ENCODE measurements at regions not wholly inside any gene's neighbourhood (a gene's known extent, or its start where the extent isn't known, plus 50 kb on each side); places are given as distances from the start of the nearest gene placed in this dataset.

GRCh38 chr11:95364324-95365295 is 133.6 kb upstream of the SESN3 start:
- no peak for TF ChIP-seq CTCF (IDR thresholded peaks at IDR 0.05; ENCODE audit: low read length, missing control alignments)
- peak; percentile 34 for DNase-seq (ENCODE audit: low read depth)
- H3K4me3 ChIP-seq (replicated peaks; ENCODE audit: low read depth, low read length): no peak overlapping the region

- no peak overlapping the region for H3K4me3 ChIP-seq (replicated peaks; ENCODE audit: low read depth, low read length)
- no peak for DNase-seq (ENCODE audit: low read depth)
- TF ChIP-seq CTCF (IDR thresholded peaks at IDR 0.05; ENCODE audit: low read length, missing control alignments): no peak
These were observed 132.7 kb upstream of the SESN3 start for GRCh38 chr11:95363708-95364107.

- no peak overlapping the region for H3K4me3 ChIP-seq (replicated peaks; ENCODE audit: low read depth, low read length)
- no peak for TF ChIP-seq CTCF (IDR thresholded peaks at IDR 0.05; ENCODE audit: low read length, missing control alignments)
- DNase-seq (ENCODE audit: low read depth): no peak
These were observed 132.2 kb upstream of the SESN3 start for GRCh38 chr11:95363164-95363563.

- no peak overlapping the region for H3K4me3 ChIP-seq (replicated peaks; ENCODE audit: low read depth, low read length)
- DNase-seq (ENCODE audit: low read depth): no peak
- no peak for TF ChIP-seq CTCF (IDR thresholded peaks at IDR 0.05; ENCODE audit: low read length, missing control alignments)
These were observed 130.2 kb upstream of the SESN3 start for GRCh38 chr11:95361180-95361579.

GRCh38 chr11:95360377-95361075 is 129.5 kb upstream of the SESN3 start:
- no peak overlapping the region for H3K4me3 ChIP-seq (replicated peaks; ENCODE audit: low read depth, low read length)
- no peak for DNase-seq (ENCODE audit: low read depth)
- TF ChIP-seq CTCF (IDR thresholded peaks at IDR 0.05; ENCODE audit: low read length, missing control alignments): no peak

- TF ChIP-seq CTCF (IDR thresholded peaks at IDR 0.05; ENCODE audit: low read length, missing control alignments): no peak
- DNase-seq (ENCODE audit: low read depth): no peak
- H3K4me3 ChIP-seq (replicated peaks; ENCODE audit: low read depth, low read length): no peak overlapping the region
These were observed 128.8 kb upstream of the SESN3 start for GRCh38 chr11:95359756-95360155.

Measured in fibroblast of pulmonary artery (primary cell).